GM12878 (cell line): ENCODE measurements at regions not wholly inside any gene's neighbourhood (a gene's known extent, or its start where the extent isn't known, plus 50 kb on each side); places are given as distances from the start of the nearest gene placed in this dataset.

ENCODE experiments used
- ATAC-seq: fragments of 200-7000 bp; cut with Tn5 transposase; 3 replicates; pipeline ENCODE4 v1.9.1; 2020; ENCODE audit warnings: mild to moderate bottlenecking, moderate library complexity
- BruUV-seq: library from RNA; stranded (reverse); fragments of 400-500 nt; replicated peaks from 2 replicates; lab custom pipeline; 2021; lab: Mats Ljungman, UMichigan
- CTCF ChIA-PET: fragments of 300-600 bp; sonication (Branson Sonifier 250); formaldehyde crosslinking; extraction: SDS; loops from one replicate; lab custom pipeline; 2021; ENCODE audit warnings: inconsistent platforms; lab: Yijun Ruan, JAX
- POLR2A ChIA-PET: fragments of 350-600 bp; formaldehyde crosslinking; extraction: SDS; loops from one replicate; lab custom pipeline; 2021; ENCODE audit warnings: inconsistent platforms; lab: Charles Lee
- RAD21 ChIA-PET: fragments of 300-600 bp; sonication (Branson Sonifier 250); formaldehyde crosslinking; loops from one replicate; lab custom pipeline; 2023; ENCODE audit warnings: antibody characterized with exemption; ENCODE audit not compliant: unreplicated experiment; lab: Charles Lee
- SMC1A ChIA-PET: fragments of 300-600 bp; sonication (Branson Sonifier 250); formaldehyde crosslinking; loops from one replicate; lab custom pipeline; 2023; ENCODE audit not compliant: unreplicated experiment, uncharacterized antibody; lab: Charles Lee
- DNase-seq: peaks from one replicate; pipeline ENCODE4 v3.0.0-alpha.2; 2011; ENCODE audit warnings: low read depth, low spot score
- FAIRE-seq: peaks from 3 replicates; lab custom pipeline; 2011; peaks lifted over from hg19 to GRCh38; lab: Jason Lieb, UNC
- H2AFZ ChIP-seq: 2 replicates; pipeline ENCODE4 v1.6.0; 2011; ENCODE audit warnings: low read depth, low read length, control low read depth; ENCODE audit not compliant: control insufficient read depth
- H3K27ac ChIP-seq: 2 replicates; pipeline ENCODE4 v1.5.1; 2011; ENCODE audit warnings: control low read depth; ENCODE audit not compliant: control insufficient read depth, insufficient read depth
- H3K27me3 ChIP-seq, 2 experiments: replicated peaks in 1 of 2; 2 replicates each; pipeline versions ENCODE4 v1.6.0 to v1.6.1; 2011; ENCODE audit warnings: low read length in 1 of 2; ENCODE audit not compliant: control insufficient read depth in 2 of 2, insufficient read depth in 2 of 2
- H3K36me3 ChIP-seq, 2 experiments: 2 replicates each; pipeline ENCODE4 v1.5.1; 2011; ENCODE audit warnings: low read length in 1 of 2; ENCODE audit not compliant: control insufficient read depth in 2 of 2, insufficient read depth in 2 of 2
- H3K4me1 ChIP-seq: 2 replicates; pipeline ENCODE4 v1.6.1; 2011; ENCODE audit warnings: mild to moderate bottlenecking, low read length, moderate library complexity, mixed read lengths; ENCODE audit not compliant: control insufficient read depth, insufficient read depth
- H3K4me2 ChIP-seq: 2 replicates; pipeline ENCODE4 v1.6.0; 2011; ENCODE audit warnings: control low read depth; ENCODE audit not compliant: control insufficient read depth, insufficient read depth
- H3K4me3 ChIP-seq: fragments of 200-600 bp; sonication (generic); 2 replicates; pipeline ENCODE4 v1.5.1; 2016
- H3K79me2 ChIP-seq: 2 replicates; pipeline ENCODE4 v1.6.0; 2011; ENCODE audit warnings: low read length; ENCODE audit not compliant: control insufficient read depth, insufficient read depth
- H3K9ac ChIP-seq: 2 replicates; pipeline ENCODE4 v1.8.0; 2011; ENCODE audit warnings: low read length, control low read depth, mixed read lengths; ENCODE audit not compliant: control insufficient read depth, insufficient read depth
- H3K9me3 ChIP-seq: replicated peaks from 3 replicates; pipeline ENCODE4 v1.5.1; 2011; ENCODE audit warnings: mild to moderate bottlenecking, low read length; ENCODE audit not compliant: control insufficient read depth, insufficient read depth
- H4K20me1 ChIP-seq: 2 replicates; pipeline ENCODE4 v1.6.0; 2011; ENCODE audit not compliant: control insufficient read depth, insufficient read depth
- BCL11A ChIP-seq: IDR thresholded peaks from 2 replicates; pipeline ENCODE4 v1.6.1; 2011; ENCODE audit warnings: low read depth, low read length
- BMI1 ChIP-seq: fragments of 450-650 bp; IDR thresholded peaks from 2 replicates; pipeline ENCODE4 v1.6.1; 2016; ENCODE audit warnings: mild to moderate bottlenecking, moderate library complexity, borderline replicate concordance
- BRCA1 ChIP-seq: IDR thresholded peaks from 2 replicates; pipeline ENCODE4 v1.6.1; 2011; ENCODE audit warnings: low read depth, low read length, improper control_type of control experiment
- CBX5 ChIP-seq: sonication (generic); IDR thresholded peaks from 2 replicates; pipeline ENCODE4 v1.6.1; 2016; ENCODE audit warnings: low read depth, moderate library complexity, mild to moderate bottlenecking, inconsistent platforms
- EGR1 ChIP-seq, 2 experiments: IDR thresholded peaks; 1 replicate in 1 of 2; 2 replicates in 1 of 2; pipeline ENCODE4 v1.6.1; 2011 to 2012; ENCODE audit warnings: low read depth in 2 of 2, low read length in 2 of 2, borderline replicate concordance in 1 of 2, mild to moderate bottlenecking in 1 of 2, moderate library complexity in 1 of 2
- HDGF ChIP-seq: fragments of 450-650 bp; IDR thresholded peaks from 2 replicates; pipeline ENCODE4 v1.6.1; 2016; ENCODE audit warnings: antibody characterized with exemption
- KLF5 ChIP-seq: fragments of 450-650 bp; IDR thresholded peaks from 2 replicates; pipeline ENCODE4 v1.6.1; 2014; ENCODE audit warnings: mild to moderate bottlenecking; ENCODE audit not compliant: partially characterized antibody
- MTA2 ChIP-seq: fragments of 450-650 bp; IDR thresholded peaks from 2 replicates; pipeline ENCODE4 v1.6.1; 2016; ENCODE audit warnings: low read depth, mild to moderate bottlenecking, moderate library complexity
- MXI1 ChIP-seq: fragments of 150-350 bp; IDR thresholded peaks from 2 replicates; pipeline ENCODE4 v1.6.1; 2011; ENCODE audit warnings: low read depth, mild to moderate bottlenecking, inconsistent platforms, low read length, improper control_type of control experiment
- NR2F1 ChIP-seq: fragments of 450-650 bp; conservative IDR thresholded peaks from 2 replicates; pipeline ENCODE4 v1.6.1; 2017; ENCODE audit warnings: mild to moderate bottlenecking
- NRF1 ChIP-seq: conservative IDR thresholded peaks from 2 replicates; pipeline ENCODE4 v1.6.1; 2011; ENCODE audit warnings: mild to moderate bottlenecking, low read depth, low read length, improper control_type of control experiment
- PAX8 ChIP-seq: fragments of 450-650 bp; IDR thresholded peaks from 2 replicates; pipeline ENCODE4 v1.6.1; 2017; ENCODE audit warnings: mild to moderate bottlenecking, moderate library complexity
- PBX3 ChIP-seq: IDR thresholded peaks from 2 replicates; pipeline ENCODE4 v1.6.1; 2011; ENCODE audit warnings: mild to moderate bottlenecking, low read depth, low read length, moderate library complexity; ENCODE audit not compliant: insufficient replicate concordance
- SREBF1 ChIP-seq: IDR thresholded peaks from 2 replicates; pipeline ENCODE4 v1.6.1; 2012; ENCODE audit warnings: mild to moderate bottlenecking, low read length
- WGBS: methylation state at CpG from one replicate; pipeline ENCODE4 v1.1.6; 2016; ENCODE audit warnings: low lambda C conversion rate; ENCODE audit not compliant: insufficient replicate concordance, insufficient coverage; ENCODE audit errors: missing lambda C conversion rate; 5-methylcytosine and 5-hydroxymethylcytosine counted together
- in situ Hi-C: fragments of 300-500 bp; cut with MboI; formaldehyde crosslinking; loops from 9 replicates; pipeline ENCODE4 v1.14.3; 2018; ENCODE audit warnings: mixed read lengths
- intact Hi-C: fragments of 100-400 bp; cut with micrococcal nuclease; formaldehyde crosslinking; loops from one replicate; pipeline ENCODE4 v1.14.2; 2022; ENCODE audit not compliant: unreplicated experiment
- TF ChIP-seq, protein P1 (sequence below): IDR thresholded peaks from 2 replicates; pipeline ENCODE4 v1.6.1; 2011; ENCODE audit warnings: low read depth, mild to moderate bottlenecking, low read length, moderate library complexity, borderline replicate concordance; ENCODE audit errors: extremely low read depth
- TF ChIP-seq, protein P2 (sequence below): fragments of 450-650 bp; IDR thresholded peaks from 2 replicates; pipeline ENCODE4 v1.6.1; 2016; ENCODE audit warnings: mild to moderate bottlenecking

- Histone ChIP-seq H4K20me1 (no peaks in the 10 kb centered on the region), H3K27ac (no peak overlapping the region), H3K4me1 (no peaks in the 10 kb centered on the region), H3K79me2 (no peaks in the 10 kb centered on the region), H3K4me2 (no peak overlapping the region), H3K36me3 (no peaks in the 10 kb centered on the region), H3K9me3 (no peaks in the 10 kb centered on the region), H3K4me3 (no peak overlapping the region), H3K9ac (no peak overlapping the region), H2AFZ (no peak overlapping the region), H3K27me3 (no peaks in the 10 kb centered on the region; a peak in 1 of 4 replicates)
- TF ChIP-seq MXI1 = no peak
- no peak for TF ChIP-seq EGR1 (IDR thresholded peaks at IDR 0.05; ENCODE audit: borderline replicate concordance in 1 of 2, low read depth in 2 of 2, low read length in 2 of 2)
- TF ChIP-seq, protein P1, sequence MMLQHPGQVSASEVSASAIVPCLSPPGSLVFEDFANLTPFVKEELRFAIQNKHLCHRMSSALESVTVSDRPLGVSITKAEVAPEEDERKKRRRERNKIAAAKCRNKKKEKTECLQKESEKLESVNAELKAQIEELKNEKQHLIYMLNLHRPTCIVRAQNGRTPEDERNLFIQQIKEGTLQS = no peak
- no peak for TF ChIP-seq BCL11A
- no peak for TF ChIP-seq MTA2
- TF ChIP-seq NR2F1 = no peak
- no peak for TF ChIP-seq PAX8
- no peak for TF ChIP-seq NRF1
- ChIA-PET CTCF (interaction anchor here (0.9 to 1.1 kb wide), 2 partner anchors 12 to 219 kb away, joined by 3 to 4 read pairs; no protein-coding TSS in a partner anchor), RAD21 (no interaction called here), POLR2A (no interaction called here), SMC1A (no interaction called here)
- WGBS = 33% methylated on average over 2 of the region's 2 CpGs
- in situ Hi-C loops (no loop called here), intact Hi-C loops (no loop called here)
- no peak for ATAC-seq
- BruUV-seq = no TSS peak
- no peak for DNase-seq
- no peak for FAIRE-seq
Observed at GRCh38 chr9:34782372-34782771, 72.4 kb upstream of the CCL21 start.

- Histone ChIP-seq H3K9ac (no peak overlapping the region), H3K36me3 (no peaks in the 10 kb centered on the region), H3K9me3 (no peaks in the 10 kb centered on the region), H3K79me2 (no peaks in the 10 kb centered on the region), H3K27me3 (no peaks in the 10 kb centered on the region), H3K4me3 (no peak overlapping the region), H3K4me2 (no peak overlapping the region), H2AFZ (no peak overlapping the region), H3K27ac (no peak overlapping the region), H3K4me1 (no peaks in the 10 kb centered on the region), H4K20me1 (no peaks in the 10 kb centered on the region)
- BruUV-seq = no TSS peak
- RAD21 ChIA-PET = no interaction called here
- intact Hi-C loops (no loop called here), in situ Hi-C loops (no loop called here)
- CTCF ChIA-PET = no interaction called here
- POLR2A ChIA-PET = no interaction called here
- DNase-seq (no peak), ATAC-seq (no peak), FAIRE-seq (no peak)
- SMC1A ChIA-PET = no interaction called here
- 16% methylated on average over 2 of the region's 2 CpGs for WGBS
- TF ChIP-seq CBX5 = no peak
- TF ChIP-seq KLF5 = no peak
- TF ChIP-seq, protein P2, sequence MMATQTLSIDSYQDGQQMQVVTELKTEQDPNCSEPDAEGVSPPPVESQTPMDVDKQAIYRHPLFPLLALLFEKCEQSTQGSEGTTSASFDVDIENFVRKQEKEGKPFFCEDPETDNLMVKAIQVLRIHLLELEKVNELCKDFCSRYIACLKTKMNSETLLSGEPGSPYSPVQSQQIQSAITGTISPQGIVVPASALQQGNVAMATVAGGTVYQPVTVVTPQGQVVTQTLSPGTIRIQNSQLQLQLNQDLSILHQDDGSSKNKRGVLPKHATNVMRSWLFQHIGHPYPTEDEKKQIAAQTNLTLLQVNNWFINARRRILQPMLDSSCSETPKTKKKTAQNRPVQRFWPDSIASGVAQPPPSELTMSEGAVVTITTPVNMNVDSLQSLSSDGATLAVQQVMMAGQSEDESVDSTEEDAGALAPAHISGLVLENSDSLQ = no peak
- TF ChIP-seq SREBF1 = no peak
- no peak for TF ChIP-seq BRCA1
- TF ChIP-seq BMI1 = no peak
- no peak for TF ChIP-seq PBX3
- no peak for TF ChIP-seq HDGF
Observed at GRCh38 chr9:34777666-34778065, 67.7 kb upstream of the CCL21 start.
